ENCODE measurements at regions not wholly inside any gene's neighbourhood (a gene's known extent, or its start where the extent isn't known, plus 50 kb on each side); places are given as distances from the start of the nearest gene placed in this dataset.
"Not testable (repeated sequence)": the region's sequence is repeated elsewhere in the genome, so short reads cannot be mapped to it uniquely, and the experiment has no call there.

DNA sequence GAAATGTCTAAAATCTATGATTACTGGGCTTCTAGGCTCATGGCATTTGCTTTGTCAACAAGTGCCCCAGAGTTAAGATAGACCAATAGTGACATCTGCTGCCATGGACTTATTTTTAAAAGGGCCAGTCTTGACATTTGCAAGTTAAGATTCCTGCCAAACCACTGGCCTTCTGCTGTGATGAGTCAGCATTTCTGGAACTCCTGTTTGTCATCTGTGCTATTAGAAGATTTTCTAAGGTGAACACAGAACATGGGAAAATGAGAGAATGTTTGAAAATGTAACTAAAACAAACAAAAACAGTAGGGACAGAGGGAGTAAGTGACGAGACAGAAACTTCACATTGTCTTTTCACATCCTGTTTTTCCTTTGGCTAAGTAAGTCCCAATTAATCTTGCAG is 93.7 kb upstream of the WDR75 start:
- Mint-ChIP-seq H3K4me1 (ENCODE audit: low read depth) (peaks cover 50% of the 10 kb centered on the region), H3K4me3 (ENCODE audit: unreplicated experiment) (no peak overlapping the region), H3K27me3 (ENCODE audit: low read depth) (no peaks in the 10 kb centered on the region), H3K36me3 (ENCODE audit: low read depth) (peaks cover 13% of the 10 kb centered on the region), H3K9me3 (ENCODE audit: low read depth) (peaks cover 23% of the 10 kb centered on the region), H3K27ac (ENCODE audit: unreplicated experiment) (peak overlapping the region; percentile 95)
- TF ChIP-seq, protein P1, sequence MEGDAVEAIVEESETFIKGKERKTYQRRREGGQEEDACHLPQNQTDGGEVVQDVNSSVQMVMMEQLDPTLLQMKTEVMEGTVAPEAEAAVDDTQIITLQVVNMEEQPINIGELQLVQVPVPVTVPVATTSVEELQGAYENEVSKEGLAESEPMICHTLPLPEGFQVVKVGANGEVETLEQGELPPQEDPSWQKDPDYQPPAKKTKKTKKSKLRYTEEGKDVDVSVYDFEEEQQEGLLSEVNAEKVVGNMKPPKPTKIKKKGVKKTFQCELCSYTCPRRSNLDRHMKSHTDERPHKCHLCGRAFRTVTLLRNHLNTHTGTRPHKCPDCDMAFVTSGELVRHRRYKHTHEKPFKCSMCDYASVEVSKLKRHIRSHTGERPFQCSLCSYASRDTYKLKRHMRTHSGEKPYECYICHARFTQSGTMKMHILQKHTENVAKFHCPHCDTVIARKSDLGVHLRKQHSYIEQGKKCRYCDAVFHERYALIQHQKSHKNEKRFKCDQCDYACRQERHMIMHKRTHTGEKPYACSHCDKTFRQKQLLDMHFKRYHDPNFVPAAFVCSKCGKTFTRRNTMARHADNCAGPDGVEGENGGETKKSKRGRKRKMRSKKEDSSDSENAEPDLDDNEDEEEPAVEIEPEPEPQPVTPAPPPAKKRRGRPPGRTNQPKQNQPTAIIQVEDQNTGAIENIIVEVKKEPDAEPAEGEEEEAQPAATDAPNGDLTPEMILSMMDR (IDR thresholded peaks at IDR 0.05) = peak; percentile 88
- no peak for DNase-seq (ENCODE audit: low spot score)

DNA sequence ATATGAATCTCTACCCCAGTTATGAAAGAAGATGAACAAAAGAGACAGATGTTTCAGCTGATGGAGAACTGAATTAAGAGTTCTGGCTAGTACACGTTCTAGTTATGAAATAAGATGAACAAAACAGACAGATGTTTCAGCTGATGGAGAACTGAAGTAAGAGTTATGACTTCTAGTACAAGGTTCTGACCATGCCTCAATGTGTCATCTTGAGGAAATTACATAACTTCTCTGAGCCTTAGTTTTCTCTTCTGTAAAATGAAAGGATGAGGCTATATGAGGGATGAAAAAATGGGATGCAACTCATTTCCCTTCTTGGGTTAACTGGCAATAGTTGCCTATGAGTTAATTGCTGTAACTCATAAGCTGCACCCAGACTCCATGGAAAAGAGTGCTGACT is 92.9 kb upstream of the WDR75 start:
- Mint-ChIP-seq H3K4me3 (ENCODE audit: unreplicated experiment) (no peak overlapping the region), H3K27me3 (ENCODE audit: low read depth) (no peaks in the 10 kb centered on the region), H3K9me3 (ENCODE audit: low read depth) (peaks cover 19% of the 10 kb centered on the region), H3K27ac (ENCODE audit: unreplicated experiment) (peak overlapping the region; percentile 95), H3K4me1 (ENCODE audit: low read depth) (peaks cover 53% of the 10 kb centered on the region), H3K36me3 (ENCODE audit: low read depth) (peaks cover 11% of the 10 kb centered on the region)
- TF ChIP-seq, protein P1 (IDR thresholded peaks at IDR 0.05) = no peak
- DNase-seq (ENCODE audit: low spot score) = no peak

DNA sequence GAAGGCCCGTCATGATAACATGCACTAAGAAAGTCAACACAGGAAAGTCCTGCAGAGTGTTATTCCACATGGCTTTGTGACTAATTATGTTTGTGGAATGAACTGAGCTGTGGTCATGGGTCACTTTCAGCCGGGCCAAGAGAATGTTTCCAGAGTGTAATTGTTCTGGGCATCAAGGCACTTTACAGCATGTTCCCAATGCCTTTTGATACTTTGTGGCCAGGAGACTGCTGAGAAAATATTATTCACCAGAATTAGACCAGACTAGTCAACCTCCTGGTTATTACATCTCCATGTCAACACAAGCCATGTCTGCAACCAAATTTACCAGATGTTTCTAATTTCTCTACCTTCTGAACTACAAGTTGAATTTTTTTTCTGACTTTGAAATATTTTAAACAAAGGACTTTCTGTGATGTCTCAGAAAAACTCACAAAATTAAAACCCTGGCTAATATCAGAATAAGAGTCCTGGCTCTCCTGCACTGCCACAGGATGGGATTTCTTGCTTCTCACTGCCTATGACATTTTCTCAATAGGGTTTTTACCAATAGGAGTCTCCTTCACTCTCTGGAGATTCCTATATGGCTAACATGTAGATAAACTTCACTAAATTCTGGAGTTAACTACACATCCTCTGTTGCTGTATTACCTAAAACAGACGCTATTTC is 90.6 kb upstream of the WDR75 start:
- H3K36me3 Mint-ChIP-seq (ENCODE audit: low read depth) = peaks cover 20% of the 10 kb centered on the region
- H3K27me3 Mint-ChIP-seq (ENCODE audit: low read depth) = no peaks in the 10 kb centered on the region
- DNase-seq (ENCODE audit: low spot score) = no peak
- H3K27ac Mint-ChIP-seq (ENCODE audit: unreplicated experiment) = peak overlapping the region; percentile 76
- H3K4me3 Mint-ChIP-seq (ENCODE audit: unreplicated experiment) = no peak overlapping the region
- H3K9me3 Mint-ChIP-seq (ENCODE audit: low read depth) = peaks cover 31% of the 10 kb centered on the region
- peaks cover 57% of the 10 kb centered on the region for H3K4me1 Mint-ChIP-seq (ENCODE audit: low read depth)
- TF ChIP-seq, protein P1 (IDR thresholded peaks at IDR 0.05) = no peak

- peaks cover 39% of the 10 kb centered on the region for H3K9me3 Mint-ChIP-seq (ENCODE audit: low read depth)
- not testable (repeated sequence) for H3K4me3 Mint-ChIP-seq (ENCODE audit: unreplicated experiment); DNase-seq (ENCODE audit: low spot score)
Observed at GRCh38 chr2:189351933-189352332, 89.3 kb upstream of the WDR75 start.

GRCh38 chr2:189357375-189357774 is 83.9 kb upstream of the WDR75 start:
- H3K4me1 Mint-ChIP-seq (ENCODE audit: low read depth) = peaks cover 41% of the 10 kb centered on the region
- not testable (repeated sequence) for DNase-seq (ENCODE audit: low spot score); H3K27ac Mint-ChIP-seq (ENCODE audit: unreplicated experiment); H3K4me3 Mint-ChIP-seq (ENCODE audit: unreplicated experiment); H3K27me3 Mint-ChIP-seq (ENCODE audit: low read depth)
- H3K9me3 Mint-ChIP-seq (ENCODE audit: low read depth) = peaks cover 61% of the 10 kb centered on the region
- peaks cover 47% of the 10 kb centered on the region for H3K36me3 Mint-ChIP-seq (ENCODE audit: low read depth)

More at GRCh38 chr2:189351933-189352332, 89.3 kb upstream of the WDR75 start:
- not testable (repeated sequence) for H3K27me3 Mint-ChIP-seq (ENCODE audit: low read depth); H3K27ac Mint-ChIP-seq (ENCODE audit: unreplicated experiment)
- peaks cover 54% of the 10 kb centered on the region for H3K4me1 Mint-ChIP-seq (ENCODE audit: low read depth)
- peaks cover 31% of the 10 kb centered on the region for H3K36me3 Mint-ChIP-seq (ENCODE audit: low read depth)

DNA sequence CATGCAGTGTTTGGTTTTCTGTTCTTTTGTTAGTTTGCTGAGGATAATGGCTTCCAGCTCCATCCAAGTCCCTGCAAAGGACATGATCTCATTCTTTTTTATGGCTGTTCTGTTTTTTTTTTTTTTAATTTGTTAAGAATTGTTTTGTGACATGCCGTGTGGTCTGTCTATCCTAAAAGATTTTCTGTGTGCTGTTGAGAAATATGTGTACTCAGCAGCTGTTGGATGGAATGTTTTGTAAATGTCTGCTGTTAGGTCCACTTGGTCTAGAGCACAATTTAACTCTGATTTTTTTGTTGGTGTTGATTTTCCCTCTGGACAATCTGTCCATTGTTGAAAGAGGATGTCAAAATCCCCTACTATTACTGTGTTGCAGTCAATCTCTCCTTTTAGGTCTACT is 80.4 kb upstream of the WDR75 start:
- Mint-ChIP-seq H3K27ac (ENCODE audit: unreplicated experiment) (no peak overlapping the region), H3K9me3 (ENCODE audit: low read depth) (peaks cover 47% of the 10 kb centered on the region), H3K4me3 (ENCODE audit: unreplicated experiment) (no peak overlapping the region), H3K36me3 (ENCODE audit: low read depth) (peaks cover 34% of the 10 kb centered on the region), H3K4me1 (ENCODE audit: low read depth) (peaks cover 43% of the 10 kb centered on the region), H3K27me3 (ENCODE audit: low read depth) (no peaks in the 10 kb centered on the region)
- DNase-seq (ENCODE audit: low spot score) = no peak
- TF ChIP-seq, protein P1 (IDR thresholded peaks at IDR 0.05) = no peak

Measured in chondrocyte (in vitro differentiated cells).